ENCODE measurements at regions not wholly inside any gene's neighbourhood (a gene's known extent, or its start where the extent isn't known, plus 50 kb on each side); places are given as distances from the start of the nearest gene placed in this dataset.

DNA sequence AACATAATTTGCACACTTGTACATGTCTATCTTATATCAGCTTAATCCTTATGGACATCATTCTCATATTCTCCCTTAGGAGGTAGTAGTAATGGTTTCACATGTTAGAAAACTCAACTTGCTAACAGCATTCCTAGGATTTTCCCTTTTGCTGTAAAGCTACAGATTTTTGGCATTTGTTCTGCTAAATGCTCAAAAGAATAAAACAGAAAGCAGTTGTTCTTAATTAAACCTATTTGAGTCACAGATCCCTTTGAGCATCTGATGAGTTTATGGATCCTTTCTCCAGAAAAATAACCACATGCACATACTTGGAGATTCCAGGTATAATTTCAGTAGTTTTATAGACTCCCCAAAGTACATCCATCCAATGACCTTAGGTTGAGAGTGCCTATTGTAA, 122.9 kb upstream of the BET1 start:
- Histone ChIP-seq H3K4me1 (no peaks in the 10 kb centered on the region), H3K27me3 (no peaks in the 10 kb centered on the region), H3K9me3 (no peaks in the 10 kb centered on the region), H3K4me3 (no peak overlapping the region), H3K27ac (no peak overlapping the region), H3K36me3 (no peaks in the 10 kb centered on the region)
- DNase-seq (no peak), ATAC-seq (no peak)
- intact Hi-C loops (cut with DNase I): no loop called here
- TF ChIP-seq, protein P1, sequence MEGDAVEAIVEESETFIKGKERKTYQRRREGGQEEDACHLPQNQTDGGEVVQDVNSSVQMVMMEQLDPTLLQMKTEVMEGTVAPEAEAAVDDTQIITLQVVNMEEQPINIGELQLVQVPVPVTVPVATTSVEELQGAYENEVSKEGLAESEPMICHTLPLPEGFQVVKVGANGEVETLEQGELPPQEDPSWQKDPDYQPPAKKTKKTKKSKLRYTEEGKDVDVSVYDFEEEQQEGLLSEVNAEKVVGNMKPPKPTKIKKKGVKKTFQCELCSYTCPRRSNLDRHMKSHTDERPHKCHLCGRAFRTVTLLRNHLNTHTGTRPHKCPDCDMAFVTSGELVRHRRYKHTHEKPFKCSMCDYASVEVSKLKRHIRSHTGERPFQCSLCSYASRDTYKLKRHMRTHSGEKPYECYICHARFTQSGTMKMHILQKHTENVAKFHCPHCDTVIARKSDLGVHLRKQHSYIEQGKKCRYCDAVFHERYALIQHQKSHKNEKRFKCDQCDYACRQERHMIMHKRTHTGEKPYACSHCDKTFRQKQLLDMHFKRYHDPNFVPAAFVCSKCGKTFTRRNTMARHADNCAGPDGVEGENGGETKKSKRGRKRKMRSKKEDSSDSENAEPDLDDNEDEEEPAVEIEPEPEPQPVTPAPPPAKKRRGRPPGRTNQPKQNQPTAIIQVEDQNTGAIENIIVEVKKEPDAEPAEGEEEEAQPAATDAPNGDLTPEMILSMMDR (IDR thresholded peaks at IDR 0.05): no peak

DNA sequence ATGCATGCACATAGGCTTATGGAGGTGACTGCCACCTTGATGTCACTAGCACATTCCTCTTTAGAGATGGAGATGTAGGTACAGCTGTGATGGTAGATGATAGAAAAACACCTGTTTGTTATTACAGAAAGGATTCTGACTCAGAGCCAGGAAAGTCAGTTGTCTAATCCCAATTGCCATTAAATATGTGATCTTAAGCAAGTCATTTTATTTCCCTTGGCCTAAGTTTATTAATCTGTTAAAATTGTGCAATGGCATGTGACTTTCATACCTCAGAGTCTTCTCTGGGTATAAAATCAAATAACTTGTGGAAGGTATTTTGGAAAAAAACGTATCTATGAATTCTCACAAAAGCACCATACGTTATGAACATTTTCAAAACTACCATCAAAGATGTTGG, 123.9 kb upstream of the BET1 start:
- Histone ChIP-seq H3K27me3 (no peaks in the 10 kb centered on the region), H3K4me1 (no peaks in the 10 kb centered on the region), H3K4me3 (no peak overlapping the region), H3K9me3 (no peaks in the 10 kb centered on the region), H3K27ac (no peak overlapping the region), H3K36me3 (no peaks in the 10 kb centered on the region)
- no peak for DNase-seq
- intact Hi-C loops (cut with DNase I): no loop called here
- no peak for ATAC-seq
- TF ChIP-seq, protein P1 (IDR thresholded peaks at IDR 0.05): no peak

DNA sequence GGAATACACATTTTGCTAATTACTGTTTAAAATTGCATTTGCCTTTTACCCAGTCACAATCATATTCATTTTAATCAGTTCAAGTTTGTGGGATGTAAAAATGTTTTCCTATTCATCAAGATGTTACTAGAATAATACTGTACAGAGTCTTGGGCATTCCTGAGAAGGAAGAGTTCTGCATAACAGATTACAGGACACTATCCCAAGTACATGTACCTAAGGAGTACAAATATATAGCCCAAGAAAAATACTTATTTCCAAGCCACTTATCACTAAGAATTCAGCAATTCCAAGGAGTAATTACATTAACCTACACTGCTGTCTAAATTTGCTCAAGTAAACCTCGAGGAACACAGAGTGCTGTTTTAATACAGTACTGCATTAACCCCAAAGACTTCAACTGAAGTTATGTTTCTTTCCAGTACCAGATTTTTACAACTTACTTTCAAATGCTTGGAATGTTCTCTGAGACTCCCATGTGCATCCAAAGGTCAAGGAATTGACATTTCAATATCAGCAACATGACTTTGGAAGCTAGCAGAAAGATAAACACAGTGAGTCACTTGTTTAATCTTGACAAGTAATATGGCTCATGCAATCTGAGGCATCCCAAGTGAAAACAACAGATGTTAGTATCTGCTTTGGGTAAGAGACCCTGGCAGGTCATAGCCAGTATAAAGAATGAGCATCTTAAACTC, 125.4 kb upstream of the BET1 start:
- TF ChIP-seq, protein P1 (IDR thresholded peaks at IDR 0.05): no peak
- intact Hi-C loops (cut with DNase I): no loop called here
- no peak for DNase-seq

DNA sequence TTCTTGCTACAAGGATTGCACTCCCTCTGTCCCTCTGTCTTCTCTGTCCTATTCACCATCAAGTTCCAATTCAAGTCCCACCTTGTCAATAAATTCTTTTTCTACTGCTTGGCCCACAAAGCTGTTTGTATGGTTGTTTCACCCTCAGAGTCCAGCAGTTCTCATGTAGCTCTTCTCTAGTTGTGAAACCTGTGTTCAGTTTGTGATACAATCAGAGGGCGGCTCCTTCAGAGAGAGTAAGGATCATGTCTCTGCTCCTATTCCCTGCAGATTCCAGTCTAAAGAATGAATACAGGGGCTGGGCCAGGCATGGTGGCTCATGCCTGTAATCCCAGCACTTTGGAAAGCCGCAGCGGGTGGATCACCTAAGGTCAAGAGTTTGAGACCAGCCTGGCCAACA, 126.6 kb upstream of the BET1 start:
- Histone ChIP-seq H3K4me3 (no peak overlapping the region), H3K36me3 (no peaks in the 10 kb centered on the region), H3K27ac (no peak overlapping the region), H3K4me1 (no peaks in the 10 kb centered on the region), H3K27me3 (no peaks in the 10 kb centered on the region), H3K9me3 (no peaks in the 10 kb centered on the region)
- intact Hi-C loops (cut with DNase I): no loop called here
- no peak for ATAC-seq
- TF ChIP-seq, protein P1 (IDR thresholded peaks at IDR 0.05): no peak
- DNase-seq: no peak

More for the DNA sequence above, 125.4 kb upstream of the BET1 start:
- no peak for ATAC-seq
- Histone ChIP-seq H3K27me3 (no peaks in the 10 kb centered on the region), H3K9me3 (no peaks in the 10 kb centered on the region), H3K36me3 (no peaks in the 10 kb centered on the region), H3K27ac (no peak overlapping the region), H3K4me1 (no peaks in the 10 kb centered on the region), H3K4me3 (no peak overlapping the region)

DNA sequence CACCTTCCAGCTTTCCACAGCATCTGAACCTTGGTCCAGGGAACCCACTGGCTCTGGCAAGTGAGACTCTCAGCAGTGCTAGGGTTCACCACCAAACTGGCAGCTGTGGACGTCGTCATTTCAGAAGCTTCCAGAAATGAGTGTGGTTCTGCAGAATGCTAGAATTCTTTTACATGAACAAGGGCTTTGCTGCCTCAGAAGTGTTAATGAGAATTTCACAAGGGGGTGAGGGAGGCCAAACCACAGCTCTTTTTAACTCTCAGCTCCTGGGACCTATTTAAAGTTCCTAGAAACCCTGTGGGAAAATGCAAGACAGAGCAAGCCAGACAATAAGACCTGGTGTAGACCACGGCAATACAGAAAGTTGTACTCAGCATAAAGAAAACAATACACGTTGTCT, 129.3 kb upstream of the BET1 start:
- DNase-seq: no peak
- no peaks in the 10 kb centered on the region for H3K27me3 ChIP-seq
- H3K9me3 ChIP-seq: no peaks in the 10 kb centered on the region
- intact Hi-C loops (cut with DNase I): no loop called here
- H3K4me1 ChIP-seq: no peaks in the 10 kb centered on the region
- TF ChIP-seq, protein P1 (IDR thresholded peaks at IDR 0.05): no peak
- H3K36me3 ChIP-seq: no peaks in the 10 kb centered on the region
- H3K27ac ChIP-seq: no peak overlapping the region
- H3K4me3 ChIP-seq: no peak overlapping the region
- no peak for ATAC-seq

DNA sequence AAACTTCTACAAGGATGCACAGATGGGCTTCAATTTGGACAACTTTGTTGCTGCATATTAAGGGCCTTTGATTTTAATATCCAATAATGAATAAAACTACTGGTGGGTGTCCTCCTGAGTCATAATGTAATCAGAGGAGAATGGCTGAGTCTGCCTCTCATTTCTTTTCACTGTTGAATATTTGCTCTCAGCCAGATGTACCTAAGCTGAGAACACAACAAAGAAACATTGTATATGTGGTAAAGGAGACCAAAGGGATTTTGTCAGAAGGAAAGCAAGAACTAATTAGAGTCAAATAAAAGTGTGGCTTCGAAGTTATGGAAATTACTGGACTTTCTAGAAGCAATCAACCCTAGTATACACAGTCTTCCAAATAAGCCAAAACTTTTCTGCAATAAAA, 131.0 kb upstream of the BET1 start:
- no peak overlapping the region for H3K27ac ChIP-seq
- DNase-seq (no peak), ATAC-seq (no peak)
- TF ChIP-seq, protein P1 (IDR thresholded peaks at IDR 0.05): no peak
- no peaks in the 10 kb centered on the region for H3K36me3 ChIP-seq
- H3K27me3 ChIP-seq: no peaks in the 10 kb centered on the region
- no peaks in the 10 kb centered on the region for H3K4me1 ChIP-seq
- no peak overlapping the region for H3K4me3 ChIP-seq
- intact Hi-C loops (cut with DNase I): no loop called here
- no peaks in the 10 kb centered on the region for H3K9me3 ChIP-seq
